Mesenchymal stem cell (in vitro differentiated cells and primary cell): ENCODE measurements at regions not wholly inside any gene's neighbourhood (a gene's known extent, or its start where the extent isn't known, plus 50 kb on each side); places are given as distances from the start of the nearest gene placed in this dataset.
A peak's percentile ranks its signal among the peaks of the same experiment; 100 is the strongest.

Experiments used
- DNase-seq: peaks from one replicate; pipeline ENCODE4 v3.0.0-alpha.2; 2013
- H2AFZ ChIP-seq: one replicate; pipeline ENCODE4 v1.6.1; 2013; ENCODE audit warnings: low read depth, mild to moderate bottlenecking, control low read depth, inconsistent platforms, low read length, moderate library complexity
- H2AK5ac ChIP-seq: 2 replicates; pipeline ENCODE4 v1.6.1; 2013; ENCODE audit warnings: low read length, moderate library complexity, mild to moderate bottlenecking, inconsistent platforms; ENCODE audit not compliant: severe bottlenecking
- H2BK120ac ChIP-seq: one replicate; pipeline ENCODE4 v1.6.1; 2013; ENCODE audit warnings: low read depth, mild to moderate bottlenecking, inconsistent platforms, low read length, moderate library complexity
- H2BK12ac ChIP-seq, 2 experiments: one replicate each; pipeline ENCODE4 v1.6.1; 2013; ENCODE audit warnings: inconsistent platforms in 2 of 2, low read length in 2 of 2, mild to moderate bottlenecking in 2 of 2, moderate library complexity in 2 of 2, control low read depth in 1 of 2
- H2BK15ac ChIP-seq: one replicate; pipeline ENCODE4 v1.6.1; 2013; ENCODE audit warnings: mild to moderate bottlenecking, low read depth, inconsistent platforms; ENCODE audit not compliant: poor library complexity, severe bottlenecking
- H2BK5ac ChIP-seq: 2 replicates; pipeline ENCODE4 v1.6.1; 2013; ENCODE audit warnings: low read depth, mild to moderate bottlenecking, low read length, control low read depth, inconsistent platforms; ENCODE audit not compliant: poor library complexity, severe bottlenecking
- H3K14ac ChIP-seq, 2 experiments: one replicate each; pipeline ENCODE4 v1.6.1; 2013; ENCODE audit warnings: inconsistent platforms in 2 of 2, low read length in 2 of 2, control low read depth in 1 of 2, mild to moderate bottlenecking in 1 of 2, moderate library complexity in 1 of 2
- H3K18ac ChIP-seq, 2 experiments: one replicate each; pipeline ENCODE4 v1.6.1; 2013; ENCODE audit warnings: inconsistent platforms in 2 of 2, low read length in 2 of 2, control low read depth in 1 of 2, low read depth in 1 of 2, mild to moderate bottlenecking in 1 of 2
- H3K23ac ChIP-seq, 2 experiments: one replicate each; pipeline ENCODE4 v1.6.1; 2013; ENCODE audit warnings: inconsistent platforms in 2 of 2, low read length in 2 of 2, mild to moderate bottlenecking in 2 of 2, moderate library complexity in 2 of 2, control low read depth in 1 of 2
- H3K27ac ChIP-seq: 2 replicates; pipeline ENCODE4 v1.5.1; 2013; ENCODE audit warnings: mild to moderate bottlenecking, moderate library complexity, low read length, control low read depth, inconsistent platforms; ENCODE audit not compliant: poor library complexity, severe bottlenecking
- H3K27me3 ChIP-seq, 2 experiments: 2 replicates each; pipeline versions ENCODE4 v1.6.1 to v1.7.0; 2013; ENCODE audit warnings: low read length in 2 of 2, mild to moderate bottlenecking in 2 of 2, moderate library complexity in 2 of 2, control low read depth in 1 of 2, inconsistent platforms in 1 of 2; ENCODE audit not compliant: control insufficient read depth in 1 of 2, insufficient read depth in 1 of 2
- H3K36me3 ChIP-seq, 2 experiments: 2 replicates each; pipeline versions ENCODE4 v1.6.1 to v1.7.0; 2013; ENCODE audit warnings: low read length in 2 of 2, control low read depth in 1 of 2, inconsistent platforms in 1 of 2, low read depth in 1 of 2, mild to moderate bottlenecking in 1 of 2; ENCODE audit not compliant: insufficient read depth in 2 of 2, control insufficient read depth in 1 of 2
- H3K4ac ChIP-seq, 2 experiments: one replicate each; pipeline ENCODE4 v1.6.1; 2013; ENCODE audit warnings: inconsistent platforms in 2 of 2, low read length in 2 of 2, mild to moderate bottlenecking in 2 of 2, moderate library complexity in 2 of 2, control low read depth in 1 of 2, low read depth in 1 of 2
- H3K4me1 ChIP-seq: 2 replicates; pipeline ENCODE4 v1.6.1; 2013; ENCODE audit warnings: low read depth, low read length, control low read depth; ENCODE audit not compliant: control insufficient read depth, insufficient read depth
- H3K4me2 ChIP-seq: 2 replicates; pipeline ENCODE4 v1.6.1; 2013; ENCODE audit warnings: low read length, mild to moderate bottlenecking, inconsistent platforms; ENCODE audit not compliant: poor library complexity, severe bottlenecking
- H3K4me3 ChIP-seq, 2 experiments: 2 replicates each; pipeline versions ENCODE4 v1.5.1 to v1.7.0; 2013; ENCODE audit warnings: low read length in 2 of 2, mild to moderate bottlenecking in 2 of 2, control low read depth in 1 of 2, low read depth in 1 of 2; ENCODE audit not compliant: insufficient read depth in 1 of 2
- H3K79me1 ChIP-seq: replicated peaks from 2 replicates; pipeline ENCODE4 v1.6.1; 2013; ENCODE audit warnings: mild to moderate bottlenecking, control low read depth, low read length, inconsistent platforms; ENCODE audit not compliant: poor library complexity, severe bottlenecking
- H3K9ac ChIP-seq: 2 replicates; pipeline ENCODE4 v1.7.0; 2013; ENCODE audit warnings: mild to moderate bottlenecking, low read length, moderate library complexity
- H3K9me3 ChIP-seq: 2 replicates; pipeline ENCODE4 v1.7.0; 2013; ENCODE audit warnings: mild to moderate bottlenecking, low read length; ENCODE audit not compliant: control insufficient read depth
- H4K8ac ChIP-seq: one replicate; pipeline ENCODE4 v1.6.1; 2013; ENCODE audit warnings: inconsistent platforms, mild to moderate bottlenecking, low read length, moderate library complexity
- H4K91ac ChIP-seq: one replicate; pipeline ENCODE4 v1.6.1; 2013; ENCODE audit warnings: mild to moderate bottlenecking, low read length, inconsistent platforms
- WGBS: methylation state at CpG from one replicate; pipeline ENCODE4 v1.1.7; 2013; ENCODE audit warnings: mixed read lengths; 5-methylcytosine and 5-hydroxymethylcytosine counted together

DNA sequence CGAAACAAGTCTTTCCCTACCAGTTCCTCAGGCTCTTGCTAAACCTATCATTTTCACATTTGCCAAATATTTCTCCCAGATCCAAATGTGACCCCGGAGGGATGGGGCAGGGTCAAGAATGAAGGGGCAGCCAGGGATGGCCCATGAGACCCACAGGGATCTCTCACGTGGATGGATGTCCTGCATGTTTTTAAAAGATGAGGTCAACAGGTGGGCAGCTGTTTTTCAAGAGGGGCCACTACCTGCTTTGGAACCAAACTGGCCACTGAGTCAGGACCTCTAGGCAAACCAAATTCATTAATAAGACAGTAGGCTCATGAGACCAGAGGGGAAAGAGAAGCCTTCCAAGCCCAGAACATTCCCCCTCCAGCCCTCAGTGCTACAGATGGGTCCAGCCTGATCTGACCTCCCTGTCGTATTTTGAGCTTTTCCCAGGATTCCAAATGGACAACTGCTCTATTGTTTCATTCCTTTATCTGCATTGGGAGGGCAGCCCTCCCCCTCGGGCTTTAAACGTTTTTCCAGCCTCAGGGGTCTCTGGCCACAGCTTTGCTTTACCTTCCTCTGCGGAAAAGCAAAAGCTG is 252.5 kb upstream of the IRF2BP2 start:
- H3K9me3 ChIP-seq: peaks cover 5% of the 10 kb centered on the region
- 89% methylated on average over 7 of the region's 7 CpGs for WGBS
- H3K79me1 ChIP-seq: no peaks in the 10 kb centered on the region
- no peak overlapping the region for H4K8ac ChIP-seq
- peaks cover 27% of the 10 kb centered on the region for H3K4me1 ChIP-seq
- H3K27ac ChIP-seq: peak overlapping the region; percentile 62
- no peak for DNase-seq
- no peaks in the 10 kb centered on the region for H3K27me3 ChIP-seq
- no peak overlapping the region for H4K91ac ChIP-seq
- peak overlapping the region; percentile 90 for H2AK5ac ChIP-seq
- H2BK120ac ChIP-seq: no peak overlapping the region
- H2AFZ ChIP-seq: no peak overlapping the region
- H3K4ac ChIP-seq: no peak overlapping the region
- H2BK12ac ChIP-seq: no peak overlapping the region
- no peak overlapping the region for H3K4me2 ChIP-seq
- H2BK15ac ChIP-seq: no peak overlapping the region
- peak overlapping the region in 1 of 2 experiments; percentile 3 for H3K4me3 ChIP-seq
- no peak overlapping the region for H3K14ac ChIP-seq
- H3K23ac ChIP-seq: no peak overlapping the region
- no peaks in the 10 kb centered on the region for H3K36me3 ChIP-seq
- peak overlapping the region; percentile 55 for H3K9ac ChIP-seq
- H3K18ac ChIP-seq: no peak overlapping the region
- no peak overlapping the region for H2BK5ac ChIP-seq

DNA sequence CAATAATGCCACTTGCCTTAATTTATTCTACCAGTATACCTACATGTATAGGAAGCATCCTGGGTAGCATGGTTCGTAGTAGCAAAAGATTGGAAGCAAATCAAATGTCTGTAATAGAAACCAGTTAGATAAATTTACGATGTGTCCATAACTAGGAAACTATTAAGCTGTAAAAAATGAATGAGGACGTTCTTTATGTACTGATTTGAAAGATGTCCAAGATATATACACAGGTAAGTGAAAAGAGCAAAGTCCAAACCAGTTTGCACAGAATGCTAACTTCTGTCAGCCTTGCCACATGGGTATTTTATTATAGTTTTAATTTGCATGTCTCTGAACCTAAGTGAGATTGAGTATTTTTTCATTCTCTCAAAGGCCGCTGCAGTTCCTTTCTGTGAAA is 251.8 kb upstream of the IRF2BP2 start:
- H3K9ac ChIP-seq: no peak overlapping the region
- no peak overlapping the region for H3K27ac ChIP-seq
- H2BK120ac ChIP-seq: no peak overlapping the region
- H3K4me3 ChIP-seq: no peak overlapping the region
- WGBS: 97% methylated on average over 3 of the region's 4 CpGs
- H3K79me1 ChIP-seq: no peaks in the 10 kb centered on the region
- H3K4ac ChIP-seq: no peak overlapping the region
- H3K14ac ChIP-seq: no peak overlapping the region
- H4K8ac ChIP-seq: no peak overlapping the region
- no peak overlapping the region for H2AK5ac ChIP-seq
- H4K91ac ChIP-seq: no peak overlapping the region
- no peaks in the 10 kb centered on the region for H3K27me3 ChIP-seq
- H2AFZ ChIP-seq: no peak overlapping the region
- peaks cover 24% of the 10 kb centered on the region for H3K4me1 ChIP-seq
- peaks cover 5% of the 10 kb centered on the region for H3K9me3 ChIP-seq
- no peak overlapping the region for H3K18ac ChIP-seq
- no peak overlapping the region for H2BK12ac ChIP-seq
- no peak overlapping the region for H2BK5ac ChIP-seq
- no peak overlapping the region for H3K23ac ChIP-seq
- no peak overlapping the region for H3K4me2 ChIP-seq
- H2BK15ac ChIP-seq: no peak overlapping the region
- DNase-seq: no peak
- no peaks in the 10 kb centered on the region for H3K36me3 ChIP-seq

DNA sequence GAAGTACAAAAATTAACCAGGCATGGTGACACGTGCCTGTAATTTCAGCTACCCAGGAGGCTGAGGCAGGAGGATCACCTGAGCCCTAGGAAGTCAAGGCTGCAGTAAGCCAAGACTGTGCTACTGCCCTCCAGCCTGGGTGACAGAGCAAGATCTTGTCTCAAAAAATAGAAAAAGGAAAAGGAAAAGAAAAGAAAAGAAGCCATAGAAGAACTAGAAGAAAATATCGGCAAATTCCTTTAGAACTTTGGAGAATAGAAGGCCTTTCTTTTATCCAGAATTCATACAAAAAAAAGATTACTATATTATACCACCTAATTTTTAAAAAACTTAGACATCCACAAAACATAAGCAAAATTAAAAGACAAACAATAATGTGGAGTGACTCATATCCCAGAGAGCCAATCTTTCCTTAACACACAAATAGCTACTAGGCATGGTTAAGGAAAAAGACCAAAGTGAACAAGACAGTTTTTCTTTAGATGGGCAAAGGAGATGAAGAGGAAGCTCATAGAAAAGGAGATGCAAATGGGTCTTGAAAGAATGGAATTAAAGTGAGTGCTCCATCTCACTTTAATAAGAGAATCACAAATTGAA is 251.1 kb upstream of the IRF2BP2 start:
- Histone ChIP-seq H4K91ac (no peak overlapping the region), H3K18ac (no peak overlapping the region), H2BK15ac (no peak overlapping the region), H3K27ac (no peak overlapping the region), H3K4ac (no peak overlapping the region), H3K4me2 (no peak overlapping the region), H4K8ac (no peak overlapping the region), H2AK5ac (no peak overlapping the region), H3K23ac (no peak overlapping the region), H2AFZ (no peak overlapping the region), H3K36me3 (no peaks in the 10 kb centered on the region), H3K14ac (no peak overlapping the region), H3K4me3 (no peak overlapping the region), H3K79me1 (no peaks in the 10 kb centered on the region), H3K4me1 (peaks cover 18% of the 10 kb centered on the region), H2BK120ac (no peak overlapping the region), H3K9ac (no peak overlapping the region), H3K27me3 (no peaks in the 10 kb centered on the region), H2BK12ac (no peak overlapping the region), H2BK5ac (no peak overlapping the region), H3K9me3 (peaks cover 5% of the 10 kb centered on the region)
- no peak for DNase-seq
- 94% methylated on average over 2 of the region's 2 CpGs for WGBS

DNA sequence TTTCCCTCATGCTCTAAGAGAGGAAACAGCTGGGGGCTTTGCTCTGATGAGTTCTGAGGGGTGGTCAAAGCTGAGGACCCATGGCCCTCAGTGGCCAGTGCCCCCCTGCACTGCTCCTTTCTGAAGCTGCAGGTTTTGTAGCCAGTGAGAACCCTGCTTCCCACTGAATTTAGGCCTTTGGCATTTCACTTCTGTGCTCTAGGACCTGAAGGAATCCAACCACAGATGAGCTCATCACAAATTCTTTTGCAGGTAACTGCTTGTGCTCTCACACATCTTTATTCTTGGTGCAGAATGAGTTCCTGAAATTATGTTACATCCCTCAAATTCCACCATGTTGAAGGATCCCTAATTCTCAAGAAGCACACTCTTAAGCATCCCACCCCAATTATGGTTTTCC is 248.7 kb upstream of the IRF2BP2 start:
- H4K8ac ChIP-seq: no peak overlapping the region
- H2AK5ac ChIP-seq: no peak overlapping the region
- H3K9ac ChIP-seq: no peak overlapping the region
- H3K79me1 ChIP-seq: no peaks in the 10 kb centered on the region
- H3K14ac ChIP-seq: no peak overlapping the region
- H3K36me3 ChIP-seq: no peaks in the 10 kb centered on the region
- H2BK15ac ChIP-seq: no peak overlapping the region
- peaks cover 18% of the 10 kb centered on the region for H3K4me1 ChIP-seq
- no peak overlapping the region for H2BK12ac ChIP-seq
- H3K23ac ChIP-seq: no peak overlapping the region
- DNase-seq: no peak
- H3K4me2 ChIP-seq: no peak overlapping the region
- no peak overlapping the region for H2BK5ac ChIP-seq
- H3K18ac ChIP-seq: no peak overlapping the region
- H3K4me3 ChIP-seq: no peak overlapping the region
- H3K4ac ChIP-seq: no peak overlapping the region
- no peak overlapping the region for H4K91ac ChIP-seq
- no peaks in the 10 kb centered on the region for H3K9me3 ChIP-seq
- H3K27me3 ChIP-seq: no peaks in the 10 kb centered on the region
- H2AFZ ChIP-seq: no peak overlapping the region
- H2BK120ac ChIP-seq: no peak overlapping the region
- H3K27ac ChIP-seq: no peak overlapping the region
